Naive thymus-derived CD8-positive, alpha-beta T cell (primary cell): ENCODE measurements at regions not wholly inside any gene's neighbourhood (a gene's known extent, or its start where the extent isn't known, plus 50 kb on each side); places are given as distances from the start of the nearest gene placed in this dataset.
A peak's percentile ranks its signal among the peaks of the same experiment; 100 is the strongest.

Experiments
- ATAC-seq, 2 donors: fragments of 150-1000 bp; cut with Tn5 transposase in 1 of 2; sonication (Bioruptor Pico), chemical (Tn5 transposase) in 1 of 2; 1 replicate in 1 of 2; 2 replicates in 1 of 2; pipeline ENCODE4 v1.10.0; 2021; ENCODE audit warnings: mild to moderate bottlenecking in 2 of 2, moderate library complexity in 2 of 2
- POLR2A ChIA-PET: fragments of 350-600 bp; sonication (Branson Sonifier 250); formaldehyde crosslinking; loops from one replicate; lab custom pipeline; 2021; ENCODE audit warnings: antibody characterized with exemption; lab: Charles Lee
- DNase-seq, 10 donors: peaks; one replicate each; pipeline versions ENCODE4 v3.0.0 to v3.0.0-alpha.2; 2020 to 2022
- H3K27ac Mint-ChIP-seq, 10 donors: one replicate each; pipeline ENCODE4 v1.8.0; 2020 to 2022; ENCODE audit warnings: mild to moderate bottlenecking in 10 of 10, mixed read lengths in 10 of 10, moderate library complexity in 4 of 10, inconsistent platforms in 1 of 10
- H3K27me3 Mint-ChIP-seq, 5 donors: one replicate each; pipeline ENCODE4 v1.8.0; 2021 to 2022; ENCODE audit warnings: mixed read lengths in 5 of 5
- H3K36me3 Mint-ChIP-seq, 3 donors: one replicate each; pipeline ENCODE4 v1.8.0; 2020 to 2022; ENCODE audit warnings: mixed read lengths in 3 of 3, mild to moderate bottlenecking in 2 of 3, inconsistent platforms in 1 of 3
- H3K4me1 Mint-ChIP-seq, 4 donors: one replicate each; pipeline ENCODE4 v1.8.0; 2021 to 2022; ENCODE audit warnings: mixed read lengths in 4 of 4
- H3K4me3 Mint-ChIP-seq, 10 donors: one replicate each; pipeline ENCODE4 v1.8.0; 2020 to 2022; ENCODE audit warnings: mild to moderate bottlenecking in 10 of 10, mixed read lengths in 10 of 10, moderate library complexity in 6 of 10, inconsistent platforms in 1 of 10
- H3K9me3 Mint-ChIP-seq, 9 donors: one replicate each; pipeline ENCODE4 v1.8.0; 2020 to 2022; ENCODE audit warnings: mixed read lengths in 9 of 9, mild to moderate bottlenecking in 3 of 9, inconsistent platforms in 1 of 9, moderate library complexity in 1 of 9

DNA sequence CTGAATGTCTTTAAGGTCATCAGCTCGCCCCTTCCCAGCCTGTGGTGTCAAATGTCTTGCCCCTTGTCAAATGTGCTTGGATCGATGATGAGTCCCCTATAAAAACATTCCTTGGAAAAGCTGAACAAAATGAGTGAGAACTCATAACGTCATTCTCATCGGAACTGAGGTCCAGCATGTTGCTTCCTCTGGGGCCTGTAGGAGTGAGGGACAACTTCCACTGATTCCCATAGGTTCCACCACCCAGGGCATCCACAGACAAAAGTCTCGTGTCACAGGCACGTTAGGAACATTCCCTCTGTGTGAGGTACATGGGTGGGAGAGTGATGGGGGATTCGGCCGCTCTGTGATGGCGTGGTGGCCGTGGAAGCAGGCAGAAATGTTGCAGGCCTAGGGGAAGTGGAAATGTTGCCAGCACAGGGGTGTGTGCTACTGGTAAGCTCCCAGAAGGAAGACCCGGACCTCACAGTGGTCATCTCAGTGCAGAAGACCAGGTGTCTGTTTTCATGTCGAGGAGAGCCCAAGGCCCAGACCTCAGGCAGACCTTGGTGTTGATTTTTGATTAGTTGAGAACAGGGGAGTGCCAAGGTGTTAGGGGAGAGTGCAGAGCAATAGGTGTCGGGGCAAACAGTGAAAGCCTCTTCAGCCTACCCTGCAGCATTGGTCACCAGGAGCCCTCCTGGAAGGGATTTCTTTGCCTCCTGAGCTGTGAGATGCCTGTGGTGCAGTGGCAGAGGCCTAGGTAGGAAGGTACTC, 96.8 kb downstream of the SNRPN start:
- peaks cover 71 to 96% (median 91%) of the 10 kb centered on the region in 3 donors for H3K36me3 Mint-ChIP-seq
- peaks cover 12 to 100% (median 77%) of the 10 kb centered on the region in 9 donors for H3K9me3 Mint-ChIP-seq
- no peaks in the 10 kb centered on the region for H3K27me3 Mint-ChIP-seq
- peak in 1 of 10 donors; percentile 14 for DNase-seq
- no peak overlapping the region for H3K4me3 Mint-ChIP-seq
- peak overlapping the region in 1 of 10 donors; percentile 20 for H3K27ac Mint-ChIP-seq
- peaks cover 0 to 1% (median 0%) of the 10 kb centered on the region in 4 donors for H3K4me1 Mint-ChIP-seq
- POLR2A ChIA-PET = no interaction called here
- no peak for ATAC-seq

DNA sequence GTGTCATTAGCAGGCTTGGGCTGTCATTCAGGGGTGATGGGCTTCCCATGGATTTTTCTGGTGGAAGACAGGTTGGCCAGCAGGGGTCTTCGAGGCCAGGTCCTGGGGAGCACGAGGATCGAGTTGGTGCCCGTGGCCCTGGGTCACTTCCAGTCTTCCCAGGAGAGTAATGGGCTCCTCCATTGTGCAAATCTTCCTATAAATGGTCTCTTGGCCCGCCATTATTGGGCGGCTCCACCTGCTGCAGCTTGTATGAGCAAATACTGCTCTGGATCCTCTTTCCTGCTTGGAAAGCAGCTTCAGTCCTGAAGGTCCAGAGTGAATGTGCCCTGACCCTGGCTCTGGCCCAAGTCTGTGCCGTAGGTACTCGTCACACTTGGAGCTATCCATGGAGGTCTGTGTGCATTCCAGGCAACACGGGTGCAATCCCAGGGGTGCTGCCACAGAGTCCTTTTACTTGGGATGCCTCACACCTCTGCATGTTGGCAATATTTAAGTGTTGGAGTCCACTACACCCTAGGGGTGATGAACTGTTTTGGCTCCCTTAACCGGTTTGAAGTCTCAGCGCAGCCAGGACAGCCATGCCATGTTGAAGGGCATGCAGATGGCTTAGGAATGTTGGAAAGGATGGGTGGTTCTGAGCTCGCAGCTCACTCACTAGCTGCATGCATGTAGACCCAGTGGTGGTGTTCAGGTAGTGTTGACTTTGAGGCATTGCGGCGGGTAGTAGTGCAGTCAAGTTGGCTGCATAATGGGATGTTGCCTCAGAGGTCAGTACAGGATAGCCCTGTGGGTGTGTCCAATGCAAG, 97.6 kb downstream of the SNRPN start:
- Mint-ChIP-seq H3K9me3 (peaks cover 7 to 100% (median 77%) of the 10 kb centered on the region in 9 donors), H3K4me3 (no peak overlapping the region), H3K36me3 (peaks cover 69 to 95% (median 94%) of the 10 kb centered on the region in 3 donors), H3K27me3 (no peaks in the 10 kb centered on the region), H3K27ac (no peak overlapping the region), H3K4me1 (peaks cover 0 to 1% (median 0%) of the 10 kb centered on the region in 4 donors)
- POLR2A ChIA-PET = no interaction called here
- ATAC-seq (no peak), DNase-seq (peak in 1 of 10 donors; percentile 12)

DNA sequence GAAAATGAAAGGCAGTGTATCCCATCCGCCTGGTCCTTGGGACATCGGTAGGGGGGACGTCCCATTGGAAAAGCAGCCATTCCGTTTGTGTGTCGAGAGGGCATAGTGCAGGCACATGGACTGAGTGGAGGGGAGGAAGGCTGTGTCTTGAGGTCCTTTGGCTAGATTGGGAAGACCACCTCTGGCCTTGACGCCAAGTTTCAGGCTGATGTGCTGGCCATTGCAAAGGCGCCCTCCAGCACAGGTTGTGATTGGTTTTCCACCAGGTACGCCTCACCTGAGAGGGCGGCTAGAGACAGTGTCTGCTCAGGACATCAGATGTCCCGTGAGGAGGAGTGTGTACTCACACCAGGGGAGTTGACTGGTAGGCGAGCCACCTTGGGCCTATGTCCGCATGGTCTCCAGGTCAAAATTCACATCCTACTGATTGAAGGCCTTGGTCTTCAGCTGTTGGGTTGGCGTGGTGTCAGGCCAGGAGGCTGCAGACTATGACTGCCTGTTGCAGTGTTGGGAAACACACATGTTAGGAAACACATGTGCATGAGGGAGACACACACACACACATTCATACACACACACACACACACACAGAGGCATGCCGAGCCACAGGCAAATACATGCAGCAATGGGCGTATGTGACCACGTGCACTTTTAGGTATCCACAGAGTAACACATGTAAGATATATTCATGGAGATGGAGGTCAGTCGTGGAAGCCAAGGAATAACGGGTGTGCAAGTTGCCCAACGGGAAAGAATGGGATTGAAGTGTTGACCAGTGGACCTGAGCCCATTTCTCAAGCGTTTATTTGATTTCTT, 98.4 kb downstream of the SNRPN start:
- DNase-seq = peak in 1 of 10 donors; percentile 10
- Mint-ChIP-seq H3K4me1 (peaks cover 0 to 1% (median 0%) of the 10 kb centered on the region in 4 donors), H3K9me3 (peaks cover 1 to 100% (median 82%) of the 10 kb centered on the region in 9 donors), H3K4me3 (peak overlapping the region in 1 of 10 donors; percentile 15), H3K27ac (no peak overlapping the region), H3K27me3 (no peaks in the 10 kb centered on the region), H3K36me3 (peaks cover 72 to 95% (median 94%) of the 10 kb centered on the region in 3 donors)
- ATAC-seq = no peak
- POLR2A ChIA-PET = no interaction called here

DNA sequence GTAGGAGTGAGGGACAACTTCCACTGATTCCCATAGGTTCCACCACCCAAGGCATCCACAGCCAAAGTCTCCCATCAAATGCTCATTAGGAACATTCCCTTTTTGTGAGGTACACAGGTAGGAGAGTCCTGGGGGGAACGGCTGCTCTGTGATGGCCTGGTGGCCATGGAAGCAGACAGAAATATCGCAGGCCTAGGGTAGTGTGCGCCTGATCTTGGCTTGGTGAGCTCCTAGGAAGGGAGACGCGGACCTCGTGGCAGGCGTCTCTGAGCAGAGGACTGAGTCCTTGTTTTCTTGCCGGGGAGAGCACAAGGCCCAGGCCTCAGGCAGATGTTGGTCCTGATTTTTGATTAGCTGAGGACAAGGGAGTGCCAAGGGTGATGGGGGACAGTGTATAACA, 99.5 kb downstream of the SNRPN start:
- no peak for DNase-seq
- Mint-ChIP-seq H3K27ac (no peak overlapping the region), H3K36me3 (peaks cover 78 to 98% (median 96%) of the 10 kb centered on the region in 3 donors), H3K4me3 (peak overlapping the region in 1 of 10 donors; percentile 50), H3K9me3 (peaks cover 0 to 100% (median 79%) of the 10 kb centered on the region in 9 donors), H3K4me1 (peaks cover 0 to 1% (median 0%) of the 10 kb centered on the region in 4 donors), H3K27me3 (no peaks in the 10 kb centered on the region)
- ATAC-seq = no peak
- POLR2A ChIA-PET = interaction anchor here (1.2 kb wide), 1 partner anchor 98 kb away, joined by 3 read pairs; no protein-coding TSS in a partner anchor

DNA sequence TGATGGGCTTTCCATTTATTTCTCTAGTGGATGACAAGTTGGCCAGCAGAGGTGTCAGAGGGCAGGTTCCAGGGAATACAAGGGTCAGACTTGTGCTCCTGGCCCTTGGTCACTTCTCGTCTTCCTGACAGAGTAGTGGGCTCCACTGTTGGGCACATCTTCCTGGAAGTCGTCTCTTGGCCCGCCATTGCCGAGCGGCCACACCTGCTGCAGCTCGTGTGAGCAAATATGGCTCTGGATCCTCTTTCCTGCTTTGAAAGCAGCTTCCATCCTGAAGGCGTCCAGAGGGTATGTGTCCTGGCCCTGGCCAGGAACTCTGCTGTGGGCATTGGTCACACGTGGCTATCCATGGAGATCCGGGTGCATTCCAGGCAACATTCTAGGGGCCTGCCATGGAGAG, 100.2 kb downstream of the SNRPN start:
- peak overlapping the region in 1 of 10 donors; percentile 58 for H3K4me3 Mint-ChIP-seq
- POLR2A ChIA-PET = interaction anchor here (1.2 kb wide), 1 partner anchor 99 kb away, joined by 3 read pairs; no protein-coding TSS in a partner anchor
- H3K27me3 Mint-ChIP-seq = no peaks in the 10 kb centered on the region
- H3K4me1 Mint-ChIP-seq = peaks cover 0 to 1% (median 0%) of the 10 kb centered on the region in 4 donors
- ATAC-seq = no peak
- DNase-seq = no peak
- H3K27ac Mint-ChIP-seq = no peak overlapping the region
- H3K9me3 Mint-ChIP-seq = peaks cover 0 to 100% (median 79%) of the 10 kb centered on the region in 9 donors
- H3K36me3 Mint-ChIP-seq = peaks cover 78 to 98% (median 96%) of the 10 kb centered on the region in 3 donors

DNA sequence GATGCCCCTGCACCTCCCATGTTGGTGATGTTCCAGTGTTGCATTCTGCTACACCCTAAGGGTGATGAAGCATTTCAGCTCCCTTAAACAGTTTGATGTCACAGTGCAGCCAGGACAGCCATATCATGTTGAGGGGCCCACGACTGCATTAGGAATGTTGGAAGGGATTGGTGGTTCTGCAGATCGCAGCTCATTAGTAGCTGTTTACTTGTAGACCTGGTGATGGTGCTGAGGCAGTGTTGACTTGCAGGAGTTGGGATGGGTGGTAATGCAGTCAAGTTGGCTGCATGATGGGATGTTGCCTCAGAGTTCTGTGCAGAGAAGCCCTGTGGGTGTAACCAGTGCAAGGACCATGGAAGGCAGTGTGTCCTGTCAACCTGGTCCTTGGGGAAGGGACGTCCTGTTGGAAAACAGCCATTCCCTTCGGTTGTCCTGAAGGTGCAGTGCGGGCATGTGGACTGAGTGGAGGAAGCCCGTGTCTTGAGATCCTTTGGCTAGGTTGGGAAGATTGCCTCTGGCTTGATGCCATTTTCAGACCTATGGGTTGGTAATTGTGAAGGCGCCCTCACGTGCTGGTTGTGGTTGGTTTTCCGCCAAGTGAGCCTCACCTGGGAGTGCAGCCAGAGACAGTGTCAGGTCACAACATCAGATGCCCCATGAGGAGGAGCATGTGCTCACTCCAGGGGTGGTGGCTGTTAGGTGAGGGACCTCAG, 100.7 kb downstream of the SNRPN start:
- no peak for ATAC-seq
- peaks cover 0 to 100% (median 79%) of the 10 kb centered on the region in 9 donors for H3K9me3 Mint-ChIP-seq
- no peaks in the 10 kb centered on the region for H3K27me3 Mint-ChIP-seq
- no peak overlapping the region for H3K27ac Mint-ChIP-seq
- peak in 1 of 10 donors; percentile 10 for DNase-seq
- peak overlapping the region in 1 of 10 donors; percentile 15 for H3K4me3 Mint-ChIP-seq
- H3K36me3 Mint-ChIP-seq = peaks cover 78 to 98% (median 96%) of the 10 kb centered on the region in 3 donors
- peaks cover 0 to 1% (median 0%) of the 10 kb centered on the region in 4 donors for H3K4me1 Mint-ChIP-seq
- POLR2A ChIA-PET = no interaction called here

DNA sequence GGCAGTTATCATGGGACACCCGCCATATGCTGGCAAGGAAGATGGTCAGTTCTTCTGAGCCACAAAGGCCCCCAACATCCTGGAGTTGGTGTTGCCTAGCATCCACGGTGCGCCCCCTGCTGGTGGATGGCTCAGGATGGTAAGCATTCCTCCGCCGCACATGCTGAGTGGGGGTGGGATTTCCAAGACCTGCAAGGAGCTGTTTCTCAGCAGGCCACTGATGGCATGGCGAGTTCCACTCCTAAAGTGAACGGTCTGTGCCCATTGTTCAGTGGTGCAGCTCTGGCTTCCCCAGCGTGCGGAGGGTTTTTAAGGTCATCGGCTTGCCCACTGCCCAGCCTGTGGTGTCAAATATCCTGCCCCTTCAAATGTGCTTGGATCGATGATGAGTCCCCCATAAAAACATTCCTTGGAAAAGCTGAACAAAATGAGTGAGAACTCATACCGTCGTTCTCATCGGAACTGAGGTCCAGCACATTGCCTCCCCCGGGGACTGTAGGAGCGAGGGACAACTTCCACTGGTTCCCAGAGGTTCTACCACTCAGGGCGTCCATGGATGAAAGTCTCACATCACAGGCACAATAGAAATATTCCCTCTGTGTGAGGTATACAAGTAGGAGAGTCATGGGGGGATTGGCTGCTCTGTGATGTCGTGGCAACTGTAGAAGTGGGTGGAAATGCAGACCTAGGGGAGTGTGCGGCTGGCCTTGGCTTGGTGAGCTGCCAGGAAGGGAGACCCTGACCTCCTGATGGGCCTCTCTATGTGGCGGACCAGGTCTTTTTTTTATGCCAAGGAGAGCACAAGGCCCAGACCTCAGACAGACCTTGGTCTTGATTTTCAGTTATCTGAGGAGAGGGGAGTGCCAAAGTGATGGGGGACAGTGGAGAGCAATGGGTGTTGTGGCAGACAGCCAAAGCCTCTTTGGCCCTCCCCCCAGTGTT, 102.0 kb downstream of the SNRPN start:
- H3K4me3 Mint-ChIP-seq = peak overlapping the region in 3 of 10 donors; percentile 9 to 43 (median 12)
- H3K27ac Mint-ChIP-seq = peak overlapping the region in 1 of 10 donors; percentile 34
- H3K4me1 Mint-ChIP-seq = peaks cover 0 to 1% (median 0%) of the 10 kb centered on the region in 4 donors
- peaks cover 0 to 100% (median 79%) of the 10 kb centered on the region in 9 donors for H3K9me3 Mint-ChIP-seq
- DNase-seq = peak in 1 of 10 donors; percentile 28
- peaks cover 78 to 98% (median 96%) of the 10 kb centered on the region in 3 donors for H3K36me3 Mint-ChIP-seq
- POLR2A ChIA-PET = no interaction called here
- ATAC-seq = no peak
- no peaks in the 10 kb centered on the region for H3K27me3 Mint-ChIP-seq

DNA sequence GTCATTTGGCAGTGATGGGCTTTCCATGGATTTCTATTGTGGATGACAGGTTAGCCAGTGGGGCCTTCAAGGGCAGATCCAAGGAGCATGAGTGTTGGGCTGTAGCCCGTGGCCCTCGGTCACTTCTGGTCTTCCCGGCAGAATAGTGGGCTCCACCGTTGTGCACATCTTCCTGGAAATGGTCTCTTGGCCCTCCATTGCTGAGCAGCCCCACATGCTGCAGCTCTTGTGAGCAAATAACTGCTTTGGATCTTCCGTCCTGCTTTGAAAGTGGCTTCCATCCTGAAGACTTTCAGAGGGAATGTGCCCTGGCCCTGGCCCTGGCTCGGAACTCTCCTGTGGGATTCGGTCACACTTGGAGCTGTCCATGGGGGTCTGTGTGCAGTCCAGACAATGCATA, 102.8 kb downstream of the SNRPN start:
- peaks cover 0 to 1% (median 0%) of the 10 kb centered on the region in 4 donors for H3K4me1 Mint-ChIP-seq
- peaks cover 83 to 98% (median 97%) of the 10 kb centered on the region in 3 donors for H3K36me3 Mint-ChIP-seq
- POLR2A ChIA-PET = no interaction called here
- no peak overlapping the region for H3K4me3 Mint-ChIP-seq
- ATAC-seq (no peak), DNase-seq (peak in 1 of 10 donors; percentile 30)
- H3K27ac Mint-ChIP-seq = no peak overlapping the region
- no peaks in the 10 kb centered on the region for H3K27me3 Mint-ChIP-seq
- peaks cover 0 to 100% (median 80%) of the 10 kb centered on the region in 9 donors for H3K9me3 Mint-ChIP-seq

DNA sequence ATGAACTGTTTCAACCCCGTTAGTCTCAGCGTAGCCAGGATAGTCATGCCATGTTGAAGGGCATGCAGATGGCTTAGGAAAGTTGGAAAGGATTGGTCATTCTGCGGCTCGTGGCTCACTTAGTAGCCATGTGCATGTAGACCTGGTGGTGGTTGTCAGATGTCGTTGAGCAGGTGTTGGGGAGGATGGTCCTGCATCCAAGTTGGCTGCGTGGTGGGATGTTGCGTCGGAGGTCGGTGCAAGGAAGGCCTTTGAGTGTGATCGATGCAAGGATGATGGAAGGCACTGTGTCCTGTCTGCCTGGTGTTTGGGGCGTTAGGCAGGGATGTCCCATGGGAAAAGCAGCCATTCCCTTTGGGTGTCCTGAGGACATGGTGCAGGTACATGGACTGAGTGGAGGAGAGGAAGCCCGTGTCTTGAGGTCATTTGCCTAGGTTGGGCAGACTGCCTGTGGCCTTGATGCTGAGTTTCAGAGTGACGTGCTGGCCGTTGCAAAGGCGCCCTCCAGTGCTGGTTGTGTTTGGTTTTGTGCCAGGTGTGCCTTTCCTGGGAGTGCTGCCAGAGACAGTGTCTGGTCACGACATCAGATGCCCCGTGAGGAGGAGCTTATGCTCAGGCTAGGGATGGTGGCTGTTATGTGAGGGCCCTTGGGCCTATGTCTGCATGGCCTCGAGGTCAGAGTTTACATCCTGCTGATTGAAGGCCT, 103.4 kb downstream of the SNRPN start:
- POLR2A ChIA-PET = interaction anchor here (0.7 kb wide), 1 partner anchor 138 kb away, joined by 3 read pairs; no protein-coding TSS in a partner anchor
- Mint-ChIP-seq H3K4me3 (peak overlapping the region in 4 of 10 donors; percentile 2 to 34 (median 20)), H3K27me3 (no peaks in the 10 kb centered on the region), H3K9me3 (peaks cover 0 to 100% (median 80%) of the 10 kb centered on the region in 9 donors), H3K4me1 (no peaks in the 10 kb centered on the region), H3K36me3 (peaks cover 84 to 98% (median 97%) of the 10 kb centered on the region in 3 donors), H3K27ac (peak overlapping the region in 1 of 10 donors; percentile 49)
- DNase-seq (peak in 2 of 10 donors; percentile 14 to 23), ATAC-seq (no peak)
